ENCODE measurements at regions not wholly inside any gene's neighbourhood (a gene's known extent, or its start where the extent isn't known, plus 50 kb on each side); places are given as distances from the start of the nearest gene placed in this dataset.

- Histone ChIP-seq H3K9ac (ENCODE audit: low read depth in 1 of 2, low read length in 2 of 2) (no peak overlapping the region), H3K36me3 (ENCODE audit: control insufficient read depth in 4 of 4, insufficient read depth in 3 of 4, low read depth in 1 of 4, low read length in 3 of 4) (no peaks in the 10 kb centered on the region), H3K4me1 (ENCODE audit: control insufficient read depth in 4 of 4, insufficient read depth in 4 of 4, low read length in 3 of 4) (no peaks in the 10 kb centered on the region), H3K4me3 (ENCODE audit: low read depth in 1 of 3, low read length in 3 of 3) (no peak overlapping the region), H3K9me3 (ENCODE audit: control insufficient read depth in 4 of 4, low read length in 3 of 4) (no peaks in the 10 kb centered on the region), H3K27ac (ENCODE audit: low read depth in 1 of 2, low read length in 2 of 2) (no peak overlapping the region), H3K27me3 (ENCODE audit: control insufficient read depth in 4 of 4, insufficient read depth in 4 of 4, low read length in 3 of 4) (peaks cover 0 to 2% (median 0%) of the 10 kb centered on the region in 4 donors)
- WGBS: 82% methylated on average over 7 of the region's 7 CpGs
- no peak for TF ChIP-seq CTCF (IDR thresholded peaks at IDR 0.05; ENCODE audit: low read depth, low read length, missing input control)
- no peak for TF ChIP-seq MAX (IDR thresholded peaks at IDR 0.05)
- no peak for TF ChIP-seq ATF3 (IDR thresholded peaks at IDR 0.05)
- no peak for TF ChIP-seq REST (IDR thresholded peaks at IDR 0.05)
- TF ChIP-seq FOXA1 (IDR thresholded peaks at IDR 0.05): no peak
- TF ChIP-seq RAD21 (IDR thresholded peaks at IDR 0.05): no peak
- no peak for TF ChIP-seq SP1 (IDR thresholded peaks at IDR 0.05)
- no peak for TF ChIP-seq HNF4A (conservative IDR thresholded peaks at IDR 0.05)
- TF ChIP-seq JUND (IDR thresholded peaks at IDR 0.05): no peak
- DNase-seq (ENCODE audit: low spot score): no peak
Observed at GRCh38 chr6:103018426-103018825, 1624.9 kb downstream of the GRIK2 start.

GRCh38 chr6:103017878-103018277 lies 1624.4 kb downstream of the GRIK2 start:
- 90% methylated on average over 9 of the region's 9 CpGs for WGBS
- no peaks in the 10 kb centered on the region for H3K36me3 ChIP-seq (ENCODE audit: control insufficient read depth in 4 of 4, insufficient read depth in 3 of 4, low read depth in 1 of 4, low read length in 3 of 4)
- H3K9me3 ChIP-seq (ENCODE audit: control insufficient read depth in 4 of 4, low read length in 3 of 4): no peaks in the 10 kb centered on the region
- no peak overlapping the region for H3K9ac ChIP-seq (ENCODE audit: low read depth in 1 of 2, low read length in 2 of 2)
- no peak overlapping the region for H3K4me3 ChIP-seq (ENCODE audit: low read depth in 1 of 3, low read length in 3 of 3)
- H3K27me3 ChIP-seq (ENCODE audit: control insufficient read depth in 4 of 4, insufficient read depth in 4 of 4, low read length in 3 of 4): peaks cover 0 to 2% (median 0%) of the 10 kb centered on the region in 4 donors
- TF ChIP-seq ATF3 (IDR thresholded peaks at IDR 0.05) (no peak), JUND (IDR thresholded peaks at IDR 0.05) (no peak), FOXA1 (IDR thresholded peaks at IDR 0.05) (no peak), HNF4G (IDR thresholded peaks at IDR 0.05) (no peak), MAX (IDR thresholded peaks at IDR 0.05) (no peak)
- no peak overlapping the region for H3K27ac ChIP-seq (ENCODE audit: low read depth in 1 of 2, low read length in 2 of 2)
- no peaks in the 10 kb centered on the region for H3K4me1 ChIP-seq (ENCODE audit: control insufficient read depth in 4 of 4, insufficient read depth in 4 of 4, low read length in 3 of 4)
- no peak for DNase-seq (ENCODE audit: low spot score)

GRCh38 chr6:103011605-103012004 lies 1618.1 kb downstream of the GRIK2 start:
- WGBS: 52% methylated on average over 2 of the region's 2 CpGs
- Histone ChIP-seq H3K9me3 (ENCODE audit: control insufficient read depth in 4 of 4, low read length in 3 of 4) (no peaks in the 10 kb centered on the region), H3K9ac (ENCODE audit: low read depth in 1 of 2, low read length in 2 of 2) (no peak overlapping the region), H3K4me1 (ENCODE audit: control insufficient read depth in 4 of 4, insufficient read depth in 4 of 4, low read length in 3 of 4) (no peaks in the 10 kb centered on the region), H3K36me3 (ENCODE audit: control insufficient read depth in 4 of 4, insufficient read depth in 3 of 4, low read depth in 1 of 4, low read length in 3 of 4) (no peaks in the 10 kb centered on the region), H3K27me3 (ENCODE audit: control insufficient read depth in 4 of 4, insufficient read depth in 4 of 4, low read length in 3 of 4) (peaks cover 0 to 2% (median 0%) of the 10 kb centered on the region in 4 donors), H3K4me3 (ENCODE audit: low read depth in 1 of 3, low read length in 3 of 3) (no peak overlapping the region), H3K27ac (ENCODE audit: low read depth in 1 of 2, low read length in 2 of 2) (no peak overlapping the region)
- DNase-seq (ENCODE audit: low spot score): no peak
- TF ChIP-seq HNF4G (IDR thresholded peaks at IDR 0.05) (no peak), GABPA (IDR thresholded peaks at IDR 0.05 in 1 of 2, conservative IDR thresholded peaks at IDR 0.05 in 1 of 2) (no peak), RXRA (IDR thresholded peaks at IDR 0.05) (no peak), FOXA1 (IDR thresholded peaks at IDR 0.05) (no peak), ZBTB33 (IDR thresholded peaks at IDR 0.05) (no peak), EGR1 (IDR thresholded peaks at IDR 0.05; ENCODE audit: low read depth in 2 of 2) (no peak), REST (IDR thresholded peaks at IDR 0.05) (no peak)

Data from liver (tissue), 8 donors.